MM.1S (cell line): ENCODE measurements at regions not wholly inside any gene's neighbourhood (a gene's known extent, or its start where the extent isn't known, plus 50 kb on each side); places are given as distances from the start of the nearest gene placed in this dataset.

ENCODE experiments used
- DNase-seq: peaks from one replicate; pipeline ENCODE4 v3.0.0-alpha.2; 2015
- H2AFZ ChIP-seq: fragments of 300-600 bp; sonication (generic); 2 replicates; pipeline ENCODE4 v1.6.0; 2016; ENCODE audit warnings: antibody characterized with exemption, low read length
- H3F3A ChIP-seq: fragments of 300-600 bp; sonication (generic); 2 replicates; pipeline ENCODE4 v1.6.1; 2016; ENCODE audit warnings: mild to moderate bottlenecking, antibody characterized with exemption, low read length, moderate library complexity, mixed read lengths; ENCODE audit not compliant: insufficient read depth
- H3K27ac ChIP-seq: fragments of 300-600 bp; sonication (generic); 2 replicates; pipeline ENCODE4 v1.5.1; 2016; ENCODE audit warnings: mild to moderate bottlenecking, low read length
- H3K27me3 ChIP-seq: fragments of 300-600 bp; sonication (generic); replicated peaks from 2 replicates; pipeline ENCODE4 v1.6.0; 2016; ENCODE audit warnings: low read length; ENCODE audit not compliant: insufficient read depth
- H3K36me3 ChIP-seq: fragments of 300-600 bp; sonication (generic); replicated peaks from 2 replicates; pipeline ENCODE4 v1.6.1; 2016; ENCODE audit warnings: mild to moderate bottlenecking, low read length, mixed read lengths; ENCODE audit not compliant: insufficient read depth
- H3K4me1 ChIP-seq: fragments of 300-600 bp; sonication (generic); 2 replicates; pipeline ENCODE4 v1.6.1; 2016; ENCODE audit warnings: low read length, mixed read lengths
- H3K4me2 ChIP-seq: fragments of 300-600 bp; sonication (generic); 2 replicates; pipeline ENCODE4 v1.6.0; 2016; ENCODE audit warnings: low read depth, low read length
- H3K4me3 ChIP-seq: fragments of 300-600 bp; sonication (generic); 2 replicates; pipeline ENCODE4 v1.5.1; 2016; ENCODE audit warnings: low read length, mixed read lengths
- H3K79me2 ChIP-seq: fragments of 300-600 bp; sonication (generic); 2 replicates; pipeline ENCODE4 v1.6.1; 2016; ENCODE audit warnings: mixed run types, low read length, mixed read lengths
- H3K9ac ChIP-seq: fragments of 300-600 bp; sonication (generic); 2 replicates; pipeline ENCODE4 v1.6.1; 2016; ENCODE audit warnings: low read length, mixed read lengths
- H3K9me2 ChIP-seq: fragments of 300-600 bp; sonication (generic); replicated peaks from 2 replicates; pipeline ENCODE4 v1.6.1; 2016; ENCODE audit warnings: mild to moderate bottlenecking, low read length, mixed read lengths; ENCODE audit not compliant: insufficient read depth
- H3K9me3 ChIP-seq: fragments of 300-600 bp; sonication (generic); replicated peaks from 2 replicates; pipeline ENCODE4 v1.6.1; 2016; ENCODE audit warnings: mild to moderate bottlenecking, low read length, mixed read lengths; ENCODE audit not compliant: insufficient read depth
- H4K20me1 ChIP-seq: fragments of 300-600 bp; sonication (generic); 2 replicates; pipeline ENCODE4 v1.6.1; 2016; ENCODE audit warnings: mild to moderate bottlenecking, low read length, moderate library complexity, mixed read lengths; ENCODE audit not compliant: insufficient read depth
- CTCF ChIP-seq: fragments of 300-600 bp; sonication (generic); IDR thresholded peaks from 2 replicates; pipeline ENCODE4 v1.5.1; 2016; ENCODE audit warnings: antibody characterized with exemption, low read length, mixed read lengths
- EZH2 ChIP-seq: fragments of 300-600 bp; sonication (generic); optimal IDR thresholded peaks from 2 replicates; pipeline ENCODE3; 2017; ENCODE audit warnings: low read depth, mild to moderate bottlenecking, antibody characterized with exemption, low read length, mixed read lengths
- EZH2phosphoT487 ChIP-seq: fragments of 300-600 bp; sonication (generic); IDR thresholded peaks from 2 replicates; pipeline ENCODE4 v1.6.1; 2018; ENCODE audit warnings: antibody characterized with exemption, low read length

- H4K20me1 ChIP-seq = no peaks in the 10 kb centered on the region
- no peak overlapping the region for H3K9ac ChIP-seq
- no peaks in the 10 kb centered on the region for H3K36me3 ChIP-seq
- H3K27me3 ChIP-seq = no peaks in the 10 kb centered on the region
- no peaks in the 10 kb centered on the region for H3F3A ChIP-seq
- no peak for DNase-seq
- H3K9me2 ChIP-seq = no peaks in the 10 kb centered on the region
- H3K4me1 ChIP-seq = no peaks in the 10 kb centered on the region
- no peaks in the 10 kb centered on the region for H3K9me3 ChIP-seq
- H3K79me2 ChIP-seq = no peaks in the 10 kb centered on the region
- H2AFZ ChIP-seq = no peak overlapping the region
- H3K4me3 ChIP-seq = no peak overlapping the region
- H3K4me2 ChIP-seq = no peak overlapping the region
- TF ChIP-seq CTCF (no peak), EZH2 (no peak), EZH2phosphoT487 (no peak)
- H3K27ac ChIP-seq = no peak overlapping the region
Observed at GRCh38 chr16:6096931-6097670, 999.5 kb upstream of the EEF2KMT start.

- no peaks in the 10 kb centered on the region for H3K4me1 ChIP-seq
- no peaks in the 10 kb centered on the region for H3F3A ChIP-seq
- no peaks in the 10 kb centered on the region for H3K9me3 ChIP-seq
- no peak for DNase-seq
- no peaks in the 10 kb centered on the region for H4K20me1 ChIP-seq
- TF ChIP-seq CTCF = no peak
- no peak for TF ChIP-seq EZH2phosphoT487
- TF ChIP-seq EZH2 = no peak
- H3K4me3 ChIP-seq = no peak overlapping the region
- no peak overlapping the region for H3K4me2 ChIP-seq
- H3K36me3 ChIP-seq = no peaks in the 10 kb centered on the region
- H3K9me2 ChIP-seq = no peaks in the 10 kb centered on the region
- no peak overlapping the region for H3K27ac ChIP-seq
- no peak overlapping the region for H3K9ac ChIP-seq
- no peaks in the 10 kb centered on the region for H3K79me2 ChIP-seq
- no peaks in the 10 kb centered on the region for H3K27me3 ChIP-seq
- H2AFZ ChIP-seq = no peak overlapping the region
Observed at GRCh38 chr16:6095414-6095813, 997.8 kb upstream of the EEF2KMT start.

GRCh38 chr16:6091021-6091420 is 993.4 kb upstream of the EEF2KMT start:
- no peak for DNase-seq
- H3F3A ChIP-seq = no peaks in the 10 kb centered on the region
- H3K9ac ChIP-seq = no peak overlapping the region
- no peaks in the 10 kb centered on the region for H3K27me3 ChIP-seq
- H3K79me2 ChIP-seq = no peaks in the 10 kb centered on the region
- H2AFZ ChIP-seq = no peak overlapping the region
- no peaks in the 10 kb centered on the region for H3K4me1 ChIP-seq
- no peaks in the 10 kb centered on the region for H3K9me3 ChIP-seq
- no peak overlapping the region for H3K27ac ChIP-seq
- no peaks in the 10 kb centered on the region for H3K9me2 ChIP-seq
- no peaks in the 10 kb centered on the region for H4K20me1 ChIP-seq
- no peak overlapping the region for H3K4me3 ChIP-seq
- H3K4me2 ChIP-seq = no peak overlapping the region
- H3K36me3 ChIP-seq = no peaks in the 10 kb centered on the region
- TF ChIP-seq CTCF = no peak
- TF ChIP-seq EZH2 = no peak
- TF ChIP-seq EZH2phosphoT487 = no peak
